PC-3 (cell line): ENCODE measurements at regions not wholly inside any gene's neighbourhood (a gene's known extent, or its start where the extent isn't known, plus 50 kb on each side); places are given as distances from the start of the nearest gene placed in this dataset.

Source experiments
- CTCF ChIP-seq: fragments of 300-600 bp; sonication (generic); conservative IDR thresholded peaks from 2 replicates; pipeline ENCODE4 v1.5.1; 2017; ENCODE audit warnings: antibody characterized with exemption, low read depth, mild to moderate bottlenecking, low read length
- EZH2 ChIP-seq: fragments of 300-600 bp; sonication (generic); IDR thresholded peaks from one replicate; pipeline ENCODE4 v1.6.1; 2017; ENCODE audit warnings: antibody characterized with exemption, mild to moderate bottlenecking, low read length; ENCODE audit not compliant: unreplicated experiment

- TF ChIP-seq CTCF, result no peak
- no peak for TF ChIP-seq EZH2
Measured at GRCh38 chr16:7998789-7999453, 591.4 kb downstream of the TMEM114 start.
